SK-N-SH (cell line): ENCODE measurements at regions not wholly inside any gene's neighbourhood (a gene's known extent, or its start where the extent isn't known, plus 50 kb on each side); places are given as distances from the start of the nearest gene placed in this dataset.

Source experiments
- CTCF ChIA-PET: fragments of 300-600, 350-600 bp; formaldehyde crosslinking; extraction: SDS; loops from one replicate; lab custom pipeline; 2021; lab: Yijun Ruan, JAX
- POLR2A ChIA-PET: fragments of 350-600 bp; sonication (Branson Sonifier 250); formaldehyde crosslinking; extraction: SDS; loops from one replicate; lab custom pipeline; 2020; ENCODE audit warnings: antibody characterized with exemption, inconsistent platforms; lab: Yijun Ruan, JAX
- DNase-seq: peaks from one replicate; pipeline ENCODE4 v3.0.0; 2012
- H2AFZ ChIP-seq: fragments of 200-600 bp; sonication (generic); 2 replicates; pipeline ENCODE4 v1.8.1; 2016; ENCODE audit warnings: antibody characterized with exemption, mild to moderate bottlenecking, low read depth
- H3F3A ChIP-seq: fragments of 200-600 bp; sonication (generic); replicated peaks from 2 replicates; pipeline ENCODE3; 2016; ENCODE audit warnings: antibody characterized with exemption, mild to moderate bottlenecking; ENCODE audit not compliant: insufficient read depth
- H3K27ac ChIP-seq, 2 experiments: fragments of 200-500 bp in 1 of 2; fragments of 200-600 bp in 1 of 2; sonication (Bioruptor generic) in 1 of 2; sonication (generic), shearing (Covaris generic) in 1 of 2; 2 replicates each; pipeline versions ENCODE4 v1.5.1 to v1.6.1; 2014 to 2016; ENCODE audit warnings: low read depth in 2 of 2, inconsistent platforms in 1 of 2, low read length in 1 of 2, mild to moderate bottlenecking in 1 of 2, mixed read lengths in 1 of 2
- H3K27me3 ChIP-seq: fragments of 200-600 bp; sonication (generic), shearing (Covaris generic); 2 replicates; pipeline ENCODE4 v1.6.1; 2016; ENCODE audit warnings: mixed run types; ENCODE audit not compliant: insufficient read depth
- H3K36me3 ChIP-seq, 2 experiments: fragments of 200-500 bp in 1 of 2; fragments of 200-600 bp in 1 of 2; sonication (Bioruptor generic) in 1 of 2; sonication (generic) in 1 of 2; replicated peaks in 1 of 2; 2 replicates each; pipeline versions ENCODE3 to v1.5.1; 2014 to 2016; ENCODE audit warnings: low read length in 1 of 2, mild to moderate bottlenecking in 1 of 2; ENCODE audit not compliant: insufficient read depth in 2 of 2, control insufficient read depth in 1 of 2
- H3K4me1 ChIP-seq, 2 experiments: fragments of 200-500 bp in 1 of 2; fragments of 200-600 bp in 1 of 2; sonication (Bioruptor generic) in 1 of 2; sonication (generic), shearing (Covaris generic) in 1 of 2; 2 replicates each; pipeline versions ENCODE4 v1.5.1 to v1.6.1; 2014 to 2016; ENCODE audit warnings: low read depth in 1 of 2, low read length in 1 of 2, mixed run types in 1 of 2; ENCODE audit not compliant: insufficient read depth in 2 of 2, control insufficient read depth in 1 of 2
- H3K4me2 ChIP-seq: fragments of 200-600 bp; sonication (generic), shearing (Covaris generic); 2 replicates; pipeline ENCODE4 v1.6.1; 2017; ENCODE audit warnings: mixed run types
- H3K4me3 ChIP-seq, 2 experiments: fragments of 200-500 bp in 1 of 2; fragments of 200-600 bp in 1 of 2; sonication (Bioruptor generic) in 1 of 2; sonication (generic), shearing (Covaris generic) in 1 of 2; 2 replicates each; pipeline versions ENCODE4 v1.5.1 to v1.8.1; 2014 to 2016; ENCODE audit warnings: low read depth in 2 of 2, inconsistent platforms in 1 of 2, low read length in 1 of 2, mild to moderate bottlenecking in 1 of 2, mixed read lengths in 1 of 2, moderate library complexity in 1 of 2
- H3K79me2 ChIP-seq: fragments of 200-600 bp; sonication (generic); 2 replicates; pipeline ENCODE4 v1.8.1; 2017; ENCODE audit warnings: mild to moderate bottlenecking; ENCODE audit not compliant: insufficient read depth
- H3K9ac ChIP-seq: fragments of 200-600 bp; sonication (generic); 2 replicates; pipeline ENCODE4 v1.6.1; 2017; ENCODE audit warnings: mixed run types
- H3K9me2 ChIP-seq: fragments of 200-600 bp; sonication (generic); 2 replicates; pipeline ENCODE4 v1.6.1; 2017; ENCODE audit warnings: mixed run types
- H3K9me3 ChIP-seq: fragments of 200-600 bp; sonication (generic); 2 replicates; pipeline ENCODE4 v1.6.1; 2017; ENCODE audit warnings: mixed run types, mild to moderate bottlenecking, moderate library complexity
- H4K20me1 ChIP-seq: fragments of 200-600 bp; sonication (generic); 2 replicates; pipeline ENCODE4 v1.6.1; 2017; ENCODE audit warnings: mild to moderate bottlenecking, mixed run types; ENCODE audit not compliant: insufficient read depth
- CHD2 ChIP-seq: fragments of 150-350 bp; IDR thresholded peaks from 2 replicates; pipeline ENCODE4 v1.6.1; 2018; ENCODE audit warnings: low read length; ENCODE audit not compliant: partially characterized antibody
- ELF1 ChIP-seq: IDR thresholded peaks from 2 replicates; pipeline ENCODE4 v1.4.0; 2012
- EZH2phosphoT487 ChIP-seq: fragments of 200-600 bp; sonication (generic); IDR thresholded peaks from 2 replicates; pipeline ENCODE4 v1.6.1; 2017; ENCODE audit warnings: low read depth, mixed run types, mild to moderate bottlenecking, antibody characterized with exemption, moderate library complexity, borderline replicate concordance
- FOSL2 ChIP-seq: IDR thresholded peaks from 2 replicates; pipeline ENCODE4 v1.4.0; 2012; ENCODE audit warnings: low read depth, mild to moderate bottlenecking, moderate library complexity, borderline replicate concordance
- GABPA ChIP-seq: IDR thresholded peaks from 2 replicates; pipeline ENCODE4 v1.4.0; 2012; ENCODE audit warnings: low read depth, mild to moderate bottlenecking
- GATA2 ChIP-seq: sonication (generic); formaldehyde crosslinking; IDR thresholded peaks from 2 replicates; pipeline ENCODE4 v1.5.0; 2020; ENCODE audit warnings: mild to moderate bottlenecking, missing genetic modification reagents
- JUND ChIP-seq: IDR thresholded peaks from 2 replicates; pipeline ENCODE4 v1.4.0; 2012
- MEF2A ChIP-seq: IDR thresholded peaks from 2 replicates; pipeline ENCODE4 v1.4.0; 2012; ENCODE audit warnings: low read depth, borderline replicate concordance
- MXI1 ChIP-seq: IDR thresholded peaks from 2 replicates; pipeline ENCODE4 v1.6.1; 2012; ENCODE audit warnings: mild to moderate bottlenecking, low read depth, low read length, improper control_type of control experiment
- NFIC ChIP-seq: IDR thresholded peaks from 2 replicates; pipeline ENCODE4 v1.4.0; 2012; ENCODE audit warnings: borderline replicate concordance
- NRF1 ChIP-seq: IDR thresholded peaks from 2 replicates; pipeline ENCODE4 v1.6.1; 2012; ENCODE audit warnings: low read depth, mild to moderate bottlenecking, low read length
- POLR2AphosphoS5 ChIP-seq: IDR thresholded peaks from 2 replicates; pipeline ENCODE4 v1.6.1; 2012; ENCODE audit warnings: low read depth, low read length
- RAD21 ChIP-seq: IDR thresholded peaks from 2 replicates; pipeline ENCODE4 v1.6.1; 2012; ENCODE audit warnings: mild to moderate bottlenecking, low read length
- RCOR1 ChIP-seq: fragments of 150-350 bp; IDR thresholded peaks from 2 replicates; pipeline ENCODE4 v1.6.1; 2017; ENCODE audit warnings: antibody characterized with exemption, low read length
- RXRA ChIP-seq: IDR thresholded peaks from 2 replicates; pipeline ENCODE4 v1.4.0; 2012; ENCODE audit warnings: low read depth, mild to moderate bottlenecking, borderline replicate concordance
- SMC3 ChIP-seq: IDR thresholded peaks from 2 replicates; pipeline ENCODE4 v1.6.1; 2012; ENCODE audit warnings: low read depth, low read length, improper control_type of control experiment
- TAF1 ChIP-seq: IDR thresholded peaks from 2 replicates; pipeline ENCODE4 v1.6.1; 2012; ENCODE audit warnings: low read depth, mild to moderate bottlenecking, low read length, moderate library complexity, borderline replicate concordance
- WGBS: methylation state at CpG from one replicate; pipeline ENCODE4 v1.1.6; 2017; ENCODE audit warnings: low lambda C conversion rate; 5-methylcytosine and 5-hydroxymethylcytosine counted together
- TF ChIP-seq, protein P1 (sequence below): IDR thresholded peaks from 2 replicates; pipeline ENCODE4 v1.4.0; 2012; ENCODE audit warnings: low read depth
- TF ChIP-seq, protein P2 (sequence below): IDR thresholded peaks from 2 replicates; pipeline ENCODE4 v1.4.0; 2012; ENCODE audit warnings: low read depth, borderline replicate concordance
- TF ChIP-seq, protein P3 (sequence below): fragments of 150-350 bp; IDR thresholded peaks from 2 replicates; pipeline ENCODE4 v1.6.1; 2016; ENCODE audit warnings: mild to moderate bottlenecking, low read depth, low read length
- TF ChIP-seq, protein P4 (sequence below): IDR thresholded peaks from 2 replicates; pipeline ENCODE4 v1.4.0; 2012; ENCODE audit warnings: low read depth, borderline replicate concordance

DNA sequence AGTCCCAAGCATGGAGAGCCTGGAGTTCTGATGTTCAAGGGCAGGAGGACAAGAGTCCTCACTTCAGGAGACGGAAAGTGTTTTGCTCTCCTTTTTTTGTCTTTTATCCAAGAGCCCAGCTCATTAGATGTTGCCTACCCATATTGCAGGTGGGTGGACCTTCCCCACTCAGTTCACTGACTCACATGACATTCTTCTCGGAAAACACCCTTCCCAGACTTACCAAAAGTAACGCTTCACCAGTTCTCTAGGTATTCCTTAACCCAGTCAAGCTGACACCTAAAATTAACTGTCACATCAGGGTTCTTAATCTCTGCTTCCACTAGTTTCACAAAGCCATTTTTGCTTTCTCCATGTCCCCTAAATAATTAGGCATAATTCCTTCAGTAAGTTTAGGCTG, 2215.4 kb upstream of the PCDH20 start (continued):
- TF ChIP-seq MEF2A: no peak

DNA sequence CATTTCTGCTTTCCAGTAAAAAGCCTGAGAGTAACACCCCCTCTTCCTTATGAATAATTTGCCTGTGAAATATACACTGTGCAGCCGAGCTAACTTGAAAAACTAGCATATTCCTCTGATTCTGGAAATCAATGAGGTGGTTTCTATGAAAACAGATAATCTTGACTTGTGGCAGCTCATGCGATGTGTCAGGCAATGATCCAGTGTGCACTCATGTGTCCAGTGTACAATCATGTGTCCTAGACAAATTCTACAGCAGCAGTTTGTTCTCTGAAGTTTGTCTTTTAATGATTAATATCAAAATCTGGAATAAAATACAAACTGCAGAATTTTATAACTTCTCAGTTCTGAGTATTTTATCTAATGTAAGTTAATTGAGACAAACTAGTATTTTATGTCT, 2213.9 kb upstream of the PCDH20 start:
- DNase-seq: no peak
- Histone ChIP-seq H3K9ac (no peak overlapping the region), H3K36me3 (no peaks in the 10 kb centered on the region), H3K4me2 (no peak overlapping the region), H2AFZ (no peak overlapping the region), H4K20me1 (no peaks in the 10 kb centered on the region), H3K27me3 (no peaks in the 10 kb centered on the region), H3K9me2 (no peaks in the 10 kb centered on the region), H3K4me3 (no peak overlapping the region), H3F3A (no peaks in the 10 kb centered on the region), H3K4me1 (no peaks in the 10 kb centered on the region), H3K27ac (no peak overlapping the region), H3K9me3 (no peaks in the 10 kb centered on the region), H3K79me2 (no peaks in the 10 kb centered on the region)
- TF ChIP-seq, protein P1, sequence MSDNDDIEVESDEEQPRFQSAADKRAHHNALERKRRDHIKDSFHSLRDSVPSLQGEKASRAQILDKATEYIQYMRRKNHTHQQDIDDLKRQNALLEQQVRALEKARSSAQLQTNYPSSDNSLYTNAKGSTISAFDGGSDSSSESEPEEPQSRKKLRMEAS: no peak
- TF ChIP-seq NRF1 (no peak), RXRA (no peak), CHD2 (no peak), EZH2phosphoT487 (no peak), JUND (no peak), NFIC (no peak), SMC3 (no peak), TAF1 (no peak), MXI1 (no peak), RAD21 (no peak), GABPA (no peak), RCOR1 (no peak), ELF1 (no peak), GATA2 (CRISPR knock-in tag) (no peak), POLR2AphosphoS5 (no peak), FOSL2 (no peak)
- TF ChIP-seq, protein P2, sequence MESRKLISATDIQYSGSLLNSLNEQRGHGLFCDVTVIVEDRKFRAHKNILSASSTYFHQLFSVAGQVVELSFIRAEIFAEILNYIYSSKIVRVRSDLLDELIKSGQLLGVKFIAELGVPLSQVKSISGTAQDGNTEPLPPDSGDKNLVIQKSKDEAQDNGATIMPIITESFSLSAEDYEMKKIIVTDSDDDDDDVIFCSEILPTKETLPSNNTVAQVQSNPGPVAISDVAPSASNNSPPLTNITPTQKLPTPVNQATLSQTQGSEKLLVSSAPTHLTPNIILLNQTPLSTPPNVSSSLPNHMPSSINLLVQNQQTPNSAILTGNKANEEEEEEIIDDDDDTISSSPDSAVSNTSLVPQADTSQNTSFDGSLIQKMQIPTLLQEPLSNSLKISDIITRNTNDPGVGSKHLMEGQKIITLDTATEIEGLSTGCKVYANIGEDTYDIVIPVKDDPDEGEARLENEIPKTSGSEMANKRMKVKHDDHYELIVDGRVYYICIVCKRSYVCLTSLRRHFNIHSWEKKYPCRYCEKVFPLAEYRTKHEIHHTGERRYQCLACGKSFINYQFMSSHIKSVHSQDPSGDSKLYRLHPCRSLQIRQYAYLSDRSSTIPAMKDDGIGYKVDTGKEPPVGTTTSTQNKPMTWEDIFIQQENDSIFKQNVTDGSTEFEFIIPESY: no peak
- TF ChIP-seq, protein P3, sequence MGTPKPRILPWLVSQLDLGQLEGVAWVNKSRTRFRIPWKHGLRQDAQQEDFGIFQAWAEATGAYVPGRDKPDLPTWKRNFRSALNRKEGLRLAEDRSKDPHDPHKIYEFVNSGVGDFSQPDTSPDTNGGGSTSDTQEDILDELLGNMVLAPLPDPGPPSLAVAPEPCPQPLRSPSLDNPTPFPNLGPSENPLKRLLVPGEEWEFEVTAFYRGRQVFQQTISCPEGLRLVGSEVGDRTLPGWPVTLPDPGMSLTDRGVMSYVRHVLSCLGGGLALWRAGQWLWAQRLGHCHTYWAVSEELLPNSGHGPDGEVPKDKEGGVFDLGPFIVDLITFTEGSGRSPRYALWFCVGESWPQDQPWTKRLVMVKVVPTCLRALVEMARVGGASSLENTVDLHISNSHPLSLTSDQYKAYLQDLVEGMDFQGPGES: no peak
- TF ChIP-seq, protein P4, sequence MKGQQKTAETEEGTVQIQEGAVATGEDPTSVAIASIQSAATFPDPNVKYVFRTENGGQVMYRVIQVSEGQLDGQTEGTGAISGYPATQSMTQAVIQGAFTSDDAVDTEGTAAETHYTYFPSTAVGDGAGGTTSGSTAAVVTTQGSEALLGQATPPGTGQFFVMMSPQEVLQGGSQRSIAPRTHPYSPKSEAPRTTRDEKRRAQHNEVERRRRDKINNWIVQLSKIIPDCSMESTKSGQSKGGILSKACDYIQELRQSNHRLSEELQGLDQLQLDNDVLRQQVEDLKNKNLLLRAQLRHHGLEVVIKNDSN: no peak
- ChIA-PET CTCF (no interaction called here), POLR2A (no interaction called here)
- 76% methylated on average over 2 of the region's 2 CpGs for WGBS
